ENCODE measurements at regions not wholly inside any gene's neighbourhood (a gene's known extent, or its start where the extent isn't known, plus 50 kb on each side); places are given as distances from the start of the nearest gene placed in this dataset.
"Not testable (repeated sequence)": the region's sequence is repeated elsewhere in the genome, so short reads cannot be mapped to it uniquely, and the experiment has no call there.

GRCh38 chr16:51231702-51232101 is 80.6 kb upstream of the SALL1 start:
- ChIA-PET POLR2A (ENCODE audit: partially characterized antibody) (no interaction called here), CTCF (ENCODE audit: partially characterized antibody) (no interaction called here)
- no peaks in the 10 kb centered on the region for H3K36me3 ChIP-seq (ENCODE audit: insufficient read depth, low read length)
- no peaks in the 10 kb centered on the region for H3K9me3 ChIP-seq (ENCODE audit: control insufficient read depth in 1 of 2, low read length in 2 of 2)
- Mint-ChIP-seq H3K9me3 (peaks cover 0 to 13% (median 2%) of the 10 kb centered on the region in 8 donors), H3K4me1 (no peaks in the 10 kb centered on the region), H3K27me3 (peaks cover 0 to 2% of the 10 kb centered on the region in 2 donors), H3K4me3 (no peak overlapping the region), H3K36me3 (no peaks in the 10 kb centered on the region), H3K27ac (no peak overlapping the region)
- no peak overlapping the region for H3K4me3 ChIP-seq (ENCODE audit: low read length in 2 of 2)
- no peak for DNase-seq
- no peaks in the 10 kb centered on the region for H3K4me1 ChIP-seq (ENCODE audit: insufficient read depth, low read length)
- intact Hi-C loops (cut with micrococcal nuclease): no loop called here
- no peak overlapping the region for H3K27ac ChIP-seq (ENCODE audit: low read depth, low read length)
- H3K27me3 ChIP-seq (ENCODE audit: insufficient read depth, low read length): no peaks in the 10 kb centered on the region

GRCh38 chr16:51230035-51230434 is 79.0 kb upstream of the SALL1 start:
- H3K36me3 Mint-ChIP-seq; H3K27ac ChIP-seq (ENCODE audit: low read depth, low read length); POLR2A ChIA-PET (ENCODE audit: partially characterized antibody); H3K4me1 Mint-ChIP-seq; H3K9me3 Mint-ChIP-seq; H3K9me3 ChIP-seq (ENCODE audit: control insufficient read depth in 1 of 2, low read length in 2 of 2); H3K4me1 ChIP-seq (ENCODE audit: insufficient read depth, low read length); CTCF ChIA-PET (ENCODE audit: partially characterized antibody); H3K36me3 ChIP-seq (ENCODE audit: insufficient read depth, low read length); H3K27me3 ChIP-seq (ENCODE audit: insufficient read depth, low read length); H3K4me3 Mint-ChIP-seq; intact Hi-C loops (cut with micrococcal nuclease); H3K27me3 Mint-ChIP-seq; H3K27ac Mint-ChIP-seq; DNase-seq; H3K4me3 ChIP-seq (ENCODE audit: low read length in 2 of 2): not testable (repeated sequence)

GRCh38 chr16:51228097-51228659 is 77.1 kb upstream of the SALL1 start:
- no peaks in the 10 kb centered on the region for H3K4me1 ChIP-seq (ENCODE audit: insufficient read depth, low read length)
- Mint-ChIP-seq H3K9me3 (peaks cover 2 to 10% (median 4%) of the 10 kb centered on the region in 8 donors), H3K4me1 (no peaks in the 10 kb centered on the region), H3K27me3 (no peaks in the 10 kb centered on the region), H3K27ac (no peak overlapping the region), H3K4me3 (no peak overlapping the region), H3K36me3 (no peaks in the 10 kb centered on the region)
- intact Hi-C loops (cut with micrococcal nuclease): no loop called here
- DNase-seq: no peak
- no peaks in the 10 kb centered on the region for H3K27me3 ChIP-seq (ENCODE audit: insufficient read depth, low read length)
- H3K27ac ChIP-seq (ENCODE audit: low read depth, low read length): no peak overlapping the region
- no peaks in the 10 kb centered on the region for H3K36me3 ChIP-seq (ENCODE audit: insufficient read depth, low read length)
- POLR2A ChIA-PET (ENCODE audit: partially characterized antibody): no interaction called here
- no peaks in the 10 kb centered on the region for H3K9me3 ChIP-seq (ENCODE audit: control insufficient read depth in 1 of 2, low read length in 2 of 2)
- CTCF ChIA-PET (ENCODE audit: partially characterized antibody): no interaction called here
- H3K4me3 ChIP-seq (ENCODE audit: low read length in 2 of 2): no peak overlapping the region

- H3K4me1 ChIP-seq (ENCODE audit: insufficient read depth, low read length): no peaks in the 10 kb centered on the region
- Mint-ChIP-seq H3K4me3 (no peak overlapping the region), H3K27me3 (no peaks in the 10 kb centered on the region), H3K27ac (no peak overlapping the region), H3K9me3 (peaks cover 2 to 11% (median 4%) of the 10 kb centered on the region in 8 donors), H3K36me3 (no peaks in the 10 kb centered on the region), H3K4me1 (no peaks in the 10 kb centered on the region)
- no peak overlapping the region for H3K4me3 ChIP-seq (ENCODE audit: low read length in 2 of 2)
- POLR2A ChIA-PET (ENCODE audit: partially characterized antibody): no interaction called here
- H3K36me3 ChIP-seq (ENCODE audit: insufficient read depth, low read length): no peaks in the 10 kb centered on the region
- intact Hi-C loops (cut with micrococcal nuclease): no loop called here
- H3K27me3 ChIP-seq (ENCODE audit: insufficient read depth, low read length): no peaks in the 10 kb centered on the region
- CTCF ChIA-PET (ENCODE audit: partially characterized antibody): no interaction called here
- H3K9me3 ChIP-seq (ENCODE audit: control insufficient read depth in 1 of 2, low read length in 2 of 2): no peaks in the 10 kb centered on the region
- H3K27ac ChIP-seq (ENCODE audit: low read depth, low read length): no peak overlapping the region
- no peak for DNase-seq
Measured at GRCh38 chr16:51225878-51226277, 74.8 kb upstream of the SALL1 start.

- Mint-ChIP-seq H3K27me3 (no peaks in the 10 kb centered on the region), H3K27ac (no peak overlapping the region), H3K4me3 (no peak overlapping the region), H3K9me3 (peaks cover 0 to 11% (median 7%) of the 10 kb centered on the region in 8 donors), H3K36me3 (no peaks in the 10 kb centered on the region), H3K4me1 (no peaks in the 10 kb centered on the region)
- Histone ChIP-seq H3K9me3 (ENCODE audit: control insufficient read depth in 1 of 2, low read length in 2 of 2) (no peaks in the 10 kb centered on the region), H3K27me3 (ENCODE audit: insufficient read depth, low read length) (no peaks in the 10 kb centered on the region), H3K36me3 (ENCODE audit: insufficient read depth, low read length) (no peaks in the 10 kb centered on the region), H3K4me1 (ENCODE audit: insufficient read depth, low read length) (no peaks in the 10 kb centered on the region), H3K27ac (ENCODE audit: low read depth, low read length) (no peak overlapping the region), H3K4me3 (ENCODE audit: low read length in 2 of 2) (no peak overlapping the region)
- POLR2A ChIA-PET (ENCODE audit: partially characterized antibody): no interaction called here
- intact Hi-C loops (cut with micrococcal nuclease): no loop called here
- DNase-seq: no peak
- CTCF ChIA-PET (ENCODE audit: partially characterized antibody): no interaction called here
Measured at GRCh38 chr16:51224317-51224716, 73.2 kb upstream of the SALL1 start.

GRCh38 chr16:51222016-51222415 is 70.9 kb upstream of the SALL1 start:
- intact Hi-C loops (cut with micrococcal nuclease): no loop called here
- H3K27ac Mint-ChIP-seq: no peak overlapping the region
- no peak overlapping the region for H3K4me3 Mint-ChIP-seq
- ChIA-PET POLR2A (ENCODE audit: partially characterized antibody) (no interaction called here), CTCF (ENCODE audit: partially characterized antibody) (no interaction called here)
- H3K36me3 Mint-ChIP-seq: no peaks in the 10 kb centered on the region
- H3K4me1 ChIP-seq (ENCODE audit: insufficient read depth, low read length): no peaks in the 10 kb centered on the region
- H3K27ac ChIP-seq (ENCODE audit: low read depth, low read length): no peak overlapping the region
- no peak for DNase-seq
- peaks cover 4 to 28% (median 13%) of the 10 kb centered on the region in 8 donors for H3K9me3 Mint-ChIP-seq
- H3K27me3 Mint-ChIP-seq: no peaks in the 10 kb centered on the region
- no peaks in the 10 kb centered on the region for H3K36me3 ChIP-seq (ENCODE audit: insufficient read depth, low read length)
- H3K4me3 ChIP-seq (ENCODE audit: low read length in 2 of 2): no peak overlapping the region
- no peaks in the 10 kb centered on the region for H3K27me3 ChIP-seq (ENCODE audit: insufficient read depth, low read length)
- H3K4me1 Mint-ChIP-seq: no peaks in the 10 kb centered on the region
- H3K9me3 ChIP-seq (ENCODE audit: control insufficient read depth in 1 of 2, low read length in 2 of 2): no peaks in the 10 kb centered on the region

GRCh38 chr16:51211148-51211547 is 60.1 kb upstream of the SALL1 start:
- Histone ChIP-seq H3K27me3 (ENCODE audit: insufficient read depth, low read length) (no peaks in the 10 kb centered on the region), H3K4me3 (ENCODE audit: low read length in 2 of 2) (no peak overlapping the region), H3K27ac (ENCODE audit: low read depth, low read length) (no peak overlapping the region), H3K4me1 (ENCODE audit: insufficient read depth, low read length) (no peaks in the 10 kb centered on the region), H3K9me3 (ENCODE audit: control insufficient read depth in 1 of 2, low read length in 2 of 2) (no peaks in the 10 kb centered on the region), H3K36me3 (ENCODE audit: insufficient read depth, low read length) (no peaks in the 10 kb centered on the region)
- Mint-ChIP-seq H3K36me3 (no peaks in the 10 kb centered on the region), H3K4me1 (no peaks in the 10 kb centered on the region), H3K4me3 (no peak overlapping the region), H3K27ac (no peak overlapping the region), H3K9me3 (peaks cover 4 to 13% (median 9%) of the 10 kb centered on the region in 8 donors), H3K27me3 (no peaks in the 10 kb centered on the region)
- ChIA-PET CTCF (ENCODE audit: partially characterized antibody) (no interaction called here), POLR2A (ENCODE audit: partially characterized antibody) (no interaction called here)
- intact Hi-C loops (cut with micrococcal nuclease): no loop called here
- no peak for DNase-seq

- intact Hi-C loops (cut with micrococcal nuclease): no loop called here
- Histone ChIP-seq H3K27me3 (ENCODE audit: insufficient read depth, low read length) (no peaks in the 10 kb centered on the region), H3K36me3 (ENCODE audit: insufficient read depth, low read length) (no peaks in the 10 kb centered on the region), H3K9me3 (ENCODE audit: control insufficient read depth in 1 of 2, low read length in 2 of 2) (no peaks in the 10 kb centered on the region), H3K4me1 (ENCODE audit: insufficient read depth, low read length) (no peaks in the 10 kb centered on the region), H3K27ac (ENCODE audit: low read depth, low read length) (no peak overlapping the region), H3K4me3 (ENCODE audit: low read length in 2 of 2) (no peak overlapping the region)
- no peak for DNase-seq
- H3K27me3 Mint-ChIP-seq: no peaks in the 10 kb centered on the region
- H3K9me3 Mint-ChIP-seq: peaks cover 0 to 10% (median 4%) of the 10 kb centered on the region in 8 donors
- no peak overlapping the region for H3K27ac Mint-ChIP-seq
- no peaks in the 10 kb centered on the region for H3K4me1 Mint-ChIP-seq
- H3K4me3 Mint-ChIP-seq: no peak overlapping the region
- ChIA-PET CTCF (ENCODE audit: partially characterized antibody) (no interaction called here), POLR2A (ENCODE audit: partially characterized antibody) (no interaction called here)
- H3K36me3 Mint-ChIP-seq: no peaks in the 10 kb centered on the region
Measured at GRCh38 chr16:51210087-51210486, 59.0 kb upstream of the SALL1 start.

All from CD4-positive, alpha-beta memory T cell (primary cell).